Thyroid gland (tissue), 4 donors: ENCODE measurements at regions not wholly inside any gene's neighbourhood (a gene's known extent, or its start where the extent isn't known, plus 50 kb on each side); places are given as distances from the start of the nearest gene placed in this dataset.

Experiments used
- DNase-seq, 2 donors: peaks; one replicate each; pipeline ENCODE4 v3.0.0-alpha.2; 2019
- H3K27ac ChIP-seq, 3 donors: fragments of 200-600 bp; sonication (generic); 1 replicate in 2 of 3; 2 replicates in 1 of 3; pipeline ENCODE4 v1.5.1; 2016 to 2019; ENCODE audit warnings: mild to moderate bottlenecking in 1 of 3, moderate library complexity in 1 of 3
- H3K27me3 ChIP-seq: fragments of 200-600 bp; sonication (generic); one replicate; pipeline ENCODE4 v1.5.1; 2019
- H3K36me3 ChIP-seq, 2 donors: fragments of 200-600 bp; sonication (generic); one replicate each; pipeline ENCODE4 v1.5.1; 2016 to 2019
- H3K4me1 ChIP-seq, 2 donors: fragments of 200-600 bp; sonication (generic); one replicate each; pipeline ENCODE4 v1.5.1; 2017 to 2019
- H3K4me3 ChIP-seq, 3 donors: fragments of 200-600 bp; sonication (generic); replicated peaks in 1 of 3; 1 replicate in 2 of 3; 2 replicates in 1 of 3; pipeline ENCODE4 v1.5.1; 2016; ENCODE audit warnings: mild to moderate bottlenecking in 1 of 3
- H3K9me3 ChIP-seq: fragments of 200-600 bp; sonication (generic); one replicate; pipeline ENCODE4 v1.5.1; 2017
- POLR2A ChIP-seq, 2 donors: fragments of 450-650 bp; IDR thresholded peaks; one replicate each; pipeline ENCODE4 v1.6.1; 2017; ENCODE audit warnings: antibody characterized with exemption in 2 of 2, mild to moderate bottlenecking in 2 of 2, moderate library complexity in 1 of 2
- WGBS, 2 donors: methylation state at CpG; one replicate each; pipeline ENCODE4 v1.1.5; 2017; 5-methylcytosine and 5-hydroxymethylcytosine counted together
- intact Hi-C: fragments of 100-400 bp; cut with DNase I; formaldehyde crosslinking; loops from one replicate; pipeline ENCODE4 v1.15.1; 2023
- TF ChIP-seq, protein P1 (sequence below), 6 experiments: fragments of 200-600 bp in 3 of 6; fragments of 450-650 bp in 3 of 6; sonication (generic) in 3 of 6; IDR thresholded peaks; one replicate each; pipeline ENCODE4 v1.5.1; 2016 to 2019; ENCODE audit warnings: antibody characterized with exemption in 6 of 6, mild to moderate bottlenecking in 2 of 6, inconsistent platforms in 1 of 6, moderate library complexity in 1 of 6

DNA sequence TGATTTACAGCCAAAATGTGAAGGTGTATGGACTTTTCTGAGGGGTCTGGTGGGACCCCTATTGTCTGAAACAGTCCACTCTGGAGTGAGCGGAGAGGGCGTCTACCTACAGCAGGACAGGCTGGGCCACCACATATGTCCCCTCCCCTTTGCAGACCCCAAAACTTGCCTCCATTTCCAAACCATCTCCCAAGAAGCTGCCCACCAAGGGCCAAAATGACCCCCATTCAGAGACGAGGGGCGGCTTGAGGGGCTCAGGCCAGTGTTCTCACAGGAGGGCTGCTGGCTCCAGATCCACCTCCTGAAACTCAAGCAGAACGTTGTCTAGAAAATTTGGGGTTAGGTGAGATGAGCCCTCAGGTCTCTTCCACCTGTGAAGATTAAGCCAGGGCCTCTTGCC lies 161.1 kb upstream of the SALL3 start:
- H3K36me3 ChIP-seq: no peaks in the 10 kb centered on the region
- TF ChIP-seq, protein P1, sequence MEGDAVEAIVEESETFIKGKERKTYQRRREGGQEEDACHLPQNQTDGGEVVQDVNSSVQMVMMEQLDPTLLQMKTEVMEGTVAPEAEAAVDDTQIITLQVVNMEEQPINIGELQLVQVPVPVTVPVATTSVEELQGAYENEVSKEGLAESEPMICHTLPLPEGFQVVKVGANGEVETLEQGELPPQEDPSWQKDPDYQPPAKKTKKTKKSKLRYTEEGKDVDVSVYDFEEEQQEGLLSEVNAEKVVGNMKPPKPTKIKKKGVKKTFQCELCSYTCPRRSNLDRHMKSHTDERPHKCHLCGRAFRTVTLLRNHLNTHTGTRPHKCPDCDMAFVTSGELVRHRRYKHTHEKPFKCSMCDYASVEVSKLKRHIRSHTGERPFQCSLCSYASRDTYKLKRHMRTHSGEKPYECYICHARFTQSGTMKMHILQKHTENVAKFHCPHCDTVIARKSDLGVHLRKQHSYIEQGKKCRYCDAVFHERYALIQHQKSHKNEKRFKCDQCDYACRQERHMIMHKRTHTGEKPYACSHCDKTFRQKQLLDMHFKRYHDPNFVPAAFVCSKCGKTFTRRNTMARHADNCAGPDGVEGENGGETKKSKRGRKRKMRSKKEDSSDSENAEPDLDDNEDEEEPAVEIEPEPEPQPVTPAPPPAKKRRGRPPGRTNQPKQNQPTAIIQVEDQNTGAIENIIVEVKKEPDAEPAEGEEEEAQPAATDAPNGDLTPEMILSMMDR (IDR thresholded peaks at IDR 0.05): no peak
- TF ChIP-seq POLR2A (IDR thresholded peaks at IDR 0.05): no peak
- no peak overlapping the region for H3K27ac ChIP-seq
- DNase-seq: no peak
- no peaks in the 10 kb centered on the region for H3K9me3 ChIP-seq
- no peaks in the 10 kb centered on the region for H3K4me1 ChIP-seq
- WGBS, 2 donors: 92 to 94% methylated on average over 5 of the region's 5 CpGs
- H3K27me3 ChIP-seq: no peaks in the 10 kb centered on the region
- H3K4me3 ChIP-seq: no peak overlapping the region
- intact Hi-C loops: no loop called here

DNA sequence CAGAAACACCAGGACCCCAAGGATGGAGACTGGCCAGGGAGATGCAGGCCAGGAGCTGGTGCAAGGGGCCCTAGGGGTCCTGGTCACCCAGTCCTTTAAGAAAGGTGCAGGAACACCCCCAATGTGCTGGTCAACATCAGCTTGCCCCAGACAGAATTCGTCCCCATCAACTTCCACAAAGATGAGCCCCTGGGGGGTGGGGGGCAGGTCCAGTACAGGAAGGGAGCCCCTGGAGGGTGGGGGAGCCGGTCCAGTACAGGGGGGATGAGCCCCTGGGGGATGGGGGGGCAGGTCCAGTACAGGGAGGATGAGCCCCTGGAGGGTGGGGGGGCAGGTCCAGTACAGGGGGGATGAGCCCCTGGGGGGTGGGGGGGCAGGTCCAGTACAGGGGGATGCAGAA lies 160.7 kb upstream of the SALL3 start:
- Histone ChIP-seq H3K4me1 (no peaks in the 10 kb centered on the region), H3K9me3 (no peaks in the 10 kb centered on the region), H3K36me3 (no peaks in the 10 kb centered on the region), H3K4me3 (no peak overlapping the region), H3K27me3 (no peaks in the 10 kb centered on the region), H3K27ac (no peak overlapping the region)
- TF ChIP-seq, protein P1 (IDR thresholded peaks at IDR 0.05): no peak
- TF ChIP-seq POLR2A (IDR thresholded peaks at IDR 0.05): no peak
- 80% methylated on average over 1 of the region's 2 CpGs; no CpG with 5 or more reads in 1 of the 2 donors for WGBS, 2 donors
- intact Hi-C loops: no loop called here
- DNase-seq: no peak

DNA sequence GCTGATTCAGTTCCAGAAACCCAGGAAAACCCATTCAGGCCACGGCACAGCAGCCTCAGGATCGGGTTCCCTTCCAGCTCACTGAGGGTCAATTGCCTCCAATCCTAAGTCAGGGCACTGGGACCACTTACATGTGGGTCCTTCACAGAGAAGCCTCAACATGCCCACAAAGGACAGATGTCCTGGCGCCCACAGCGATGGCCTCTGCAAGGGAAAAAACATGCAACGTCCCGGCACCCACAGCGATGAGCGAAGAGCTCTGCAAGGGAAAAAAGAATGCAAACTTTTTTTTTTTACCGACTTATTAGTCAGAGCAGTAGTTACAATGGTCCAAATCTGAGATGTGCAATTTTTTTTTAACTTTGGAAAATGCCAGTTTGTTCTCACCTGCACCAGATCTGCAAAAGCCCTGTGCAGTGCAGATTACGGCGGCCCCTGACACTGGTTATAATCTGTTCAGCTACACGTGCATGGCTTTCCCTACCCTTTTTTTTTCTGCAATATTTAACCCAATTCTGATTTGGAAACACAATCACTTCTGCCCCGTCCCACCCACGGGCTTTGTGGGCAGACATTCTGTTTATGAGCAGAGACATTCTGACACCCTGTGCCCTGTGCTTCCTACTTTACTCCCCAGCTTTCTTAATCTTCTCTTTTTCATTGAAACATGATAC lies 159.3 kb upstream of the SALL3 start:
- no peak for DNase-seq
- Histone ChIP-seq H3K9me3 (no peaks in the 10 kb centered on the region), H3K27ac (no peak overlapping the region), H3K36me3 (no peaks in the 10 kb centered on the region), H3K4me3 (no peak overlapping the region), H3K27me3 (no peaks in the 10 kb centered on the region), H3K4me1 (no peaks in the 10 kb centered on the region)
- TF ChIP-seq POLR2A (IDR thresholded peaks at IDR 0.05): no peak
- TF ChIP-seq, protein P1 (IDR thresholded peaks at IDR 0.05): no peak
- intact Hi-C loops: no loop called here
- WGBS, 2 donors: 70 to 75% methylated on average over 14 of the region's 14 CpGs

DNA sequence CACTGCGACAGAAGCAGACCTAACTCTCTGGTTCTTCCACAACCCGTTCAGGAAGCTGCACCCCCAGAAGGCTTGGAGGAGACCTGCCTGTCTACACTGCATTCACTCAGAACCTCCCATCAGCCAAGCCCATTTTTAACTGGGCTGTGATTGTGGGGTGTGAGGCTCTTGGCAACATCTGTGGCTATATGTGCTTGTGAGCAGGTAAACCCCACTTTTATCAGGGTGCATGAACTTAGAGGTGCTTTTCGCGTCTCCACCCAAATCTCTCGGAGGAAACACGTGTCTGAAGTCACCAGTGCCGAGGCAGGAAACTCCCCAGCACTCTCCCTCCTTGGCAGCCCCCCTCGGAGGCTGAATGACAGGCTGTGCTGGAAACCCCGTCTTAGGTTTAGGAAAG lies 158.2 kb upstream of the SALL3 start:
- no peaks in the 10 kb centered on the region for H3K9me3 ChIP-seq
- H3K27me3 ChIP-seq: no peaks in the 10 kb centered on the region
- 67 to 76% methylated on average over 7 to 9 of the region's 9 CpGs for WGBS, 2 donors
- no peaks in the 10 kb centered on the region for H3K4me1 ChIP-seq
- H3K4me3 ChIP-seq: no peak overlapping the region
- no peak overlapping the region for H3K27ac ChIP-seq
- no peak for TF ChIP-seq POLR2A (IDR thresholded peaks at IDR 0.05)
- TF ChIP-seq, protein P1 (IDR thresholded peaks at IDR 0.05): no peak
- intact Hi-C loops: no loop called here
- no peaks in the 10 kb centered on the region for H3K36me3 ChIP-seq
- DNase-seq: no peak

DNA sequence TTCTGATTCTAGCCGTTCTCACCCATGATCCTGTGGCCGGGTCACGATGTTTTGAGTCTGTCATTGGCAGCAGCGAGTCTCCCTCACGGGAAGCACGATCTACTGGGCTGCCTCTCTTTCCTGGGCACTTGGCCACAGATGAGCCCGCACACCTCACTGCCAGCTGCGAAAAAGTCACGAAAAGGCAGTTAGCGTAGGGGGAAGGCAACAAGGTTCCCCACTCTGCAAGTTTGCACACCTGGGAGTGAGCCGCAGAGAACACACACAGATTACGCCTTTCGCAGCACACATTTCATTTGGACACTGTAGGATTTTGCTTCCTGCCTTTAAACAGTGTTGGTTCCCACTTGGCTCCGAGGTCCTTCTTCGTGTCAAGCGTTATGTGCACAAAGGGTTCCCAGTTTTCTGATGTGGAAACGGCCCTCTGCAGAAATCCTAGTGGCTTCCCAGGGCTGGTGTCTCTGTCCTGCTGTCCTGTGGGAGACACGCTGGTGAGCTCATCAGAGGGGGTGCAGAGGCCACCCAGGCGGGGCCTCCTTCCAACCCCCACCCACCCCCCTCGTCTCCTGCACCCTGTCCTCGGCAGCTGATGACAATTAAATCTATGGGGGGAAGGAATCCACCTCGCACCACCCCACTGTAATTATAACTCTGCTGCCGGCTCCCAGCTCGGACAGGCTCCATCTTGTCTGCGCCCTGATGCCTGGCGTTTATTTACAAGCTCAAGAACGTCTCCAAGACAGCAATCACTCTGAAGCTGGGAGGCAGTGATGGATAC lies 157.3 kb upstream of the SALL3 start:
- no peaks in the 10 kb centered on the region for H3K4me1 ChIP-seq
- no peak overlapping the region for H3K4me3 ChIP-seq
- WGBS, 2 donors: 84 to 88% methylated on average over 26 to 27 of the region's 27 CpGs
- no peaks in the 10 kb centered on the region for H3K27me3 ChIP-seq
- H3K9me3 ChIP-seq: no peaks in the 10 kb centered on the region
- intact Hi-C loops: no loop called here
- H3K27ac ChIP-seq: no peak overlapping the region
- H3K36me3 ChIP-seq: no peaks in the 10 kb centered on the region
- DNase-seq: no peak
- TF ChIP-seq, protein P1 (IDR thresholded peaks at IDR 0.05): no peak
- no peak for TF ChIP-seq POLR2A (IDR thresholded peaks at IDR 0.05)
